GM12865 (cell line): ENCODE measurements at regions not wholly inside any gene's neighbourhood (a gene's known extent, or its start where the extent isn't known, plus 50 kb on each side); places are given as distances from the start of the nearest gene placed in this dataset.
A peak's percentile ranks its signal among the peaks of the same experiment; 100 is the strongest.

Experiments used
- DNase-seq: peaks from one replicate; pipeline ENCODE4 v3.0.0; 2010; ENCODE audit warnings: low read depth
- H3K4me3 ChIP-seq: 2 replicates; pipeline ENCODE4 v1.5.1; 2011; ENCODE audit warnings: mild to moderate bottlenecking, low read depth, low read length, control low read depth
- TF ChIP-seq, protein P1 (sequence below): IDR thresholded peaks from 2 replicates; pipeline ENCODE4 v1.5.1; 2011; ENCODE audit warnings: low read length, control low read depth, low read depth, inconsistent platforms; ENCODE audit not compliant: insufficient read depth; ENCODE audit errors: missing control alignments

- H3K4me3 ChIP-seq, result no peak overlapping the region
- DNase-seq, result peak; percentile 3
- TF ChIP-seq, protein P1, sequence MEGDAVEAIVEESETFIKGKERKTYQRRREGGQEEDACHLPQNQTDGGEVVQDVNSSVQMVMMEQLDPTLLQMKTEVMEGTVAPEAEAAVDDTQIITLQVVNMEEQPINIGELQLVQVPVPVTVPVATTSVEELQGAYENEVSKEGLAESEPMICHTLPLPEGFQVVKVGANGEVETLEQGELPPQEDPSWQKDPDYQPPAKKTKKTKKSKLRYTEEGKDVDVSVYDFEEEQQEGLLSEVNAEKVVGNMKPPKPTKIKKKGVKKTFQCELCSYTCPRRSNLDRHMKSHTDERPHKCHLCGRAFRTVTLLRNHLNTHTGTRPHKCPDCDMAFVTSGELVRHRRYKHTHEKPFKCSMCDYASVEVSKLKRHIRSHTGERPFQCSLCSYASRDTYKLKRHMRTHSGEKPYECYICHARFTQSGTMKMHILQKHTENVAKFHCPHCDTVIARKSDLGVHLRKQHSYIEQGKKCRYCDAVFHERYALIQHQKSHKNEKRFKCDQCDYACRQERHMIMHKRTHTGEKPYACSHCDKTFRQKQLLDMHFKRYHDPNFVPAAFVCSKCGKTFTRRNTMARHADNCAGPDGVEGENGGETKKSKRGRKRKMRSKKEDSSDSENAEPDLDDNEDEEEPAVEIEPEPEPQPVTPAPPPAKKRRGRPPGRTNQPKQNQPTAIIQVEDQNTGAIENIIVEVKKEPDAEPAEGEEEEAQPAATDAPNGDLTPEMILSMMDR, result no peak
Observed at GRCh38 chr1:188237573-188238348, 1409.0 kb downstream of the PLA2G4A start.

GRCh38 chr1:188240772-188241406, 1412.1 kb downstream of the PLA2G4A start:
- TF ChIP-seq, protein P1, result no peak
- DNase-seq, result no peak

GRCh38 chr1:188241629-188242028, 1412.9 kb downstream of the PLA2G4A start:
- TF ChIP-seq, protein P1, result no peak
- no peak for DNase-seq
- no peak overlapping the region for H3K4me3 ChIP-seq

More at GRCh38 chr1:188240772-188241406, 1412.1 kb downstream of the PLA2G4A start:
- no peak overlapping the region for H3K4me3 ChIP-seq

- no peak for DNase-seq
- H3K4me3 ChIP-seq, result no peak overlapping the region
- TF ChIP-seq, protein P1, result no peak
Observed at GRCh38 chr1:188243456-188243855, 1414.7 kb downstream of the PLA2G4A start.

DNA sequence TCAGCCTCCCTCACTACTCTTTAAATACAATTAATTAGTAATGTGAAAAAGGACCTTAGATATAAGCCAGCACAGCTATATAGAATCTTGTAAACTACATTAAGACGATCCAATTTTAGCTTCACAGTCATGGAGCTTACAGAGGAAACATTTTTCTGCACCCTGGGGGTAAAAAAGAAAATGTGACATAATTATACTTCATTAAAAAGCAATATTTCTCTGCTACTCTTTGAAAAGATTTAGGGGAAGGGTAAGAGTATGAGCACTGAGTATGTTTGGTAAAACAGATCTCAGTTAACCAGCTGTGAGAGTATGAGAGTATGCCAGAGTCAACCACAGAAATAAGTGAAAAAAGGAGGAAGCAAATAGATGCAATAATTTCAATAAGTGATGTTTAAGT, 1415.9 kb downstream of the PLA2G4A start:
- H3K4me3 ChIP-seq, result no peak overlapping the region
- TF ChIP-seq, protein P1, result no peak
- no peak for DNase-seq

DNA sequence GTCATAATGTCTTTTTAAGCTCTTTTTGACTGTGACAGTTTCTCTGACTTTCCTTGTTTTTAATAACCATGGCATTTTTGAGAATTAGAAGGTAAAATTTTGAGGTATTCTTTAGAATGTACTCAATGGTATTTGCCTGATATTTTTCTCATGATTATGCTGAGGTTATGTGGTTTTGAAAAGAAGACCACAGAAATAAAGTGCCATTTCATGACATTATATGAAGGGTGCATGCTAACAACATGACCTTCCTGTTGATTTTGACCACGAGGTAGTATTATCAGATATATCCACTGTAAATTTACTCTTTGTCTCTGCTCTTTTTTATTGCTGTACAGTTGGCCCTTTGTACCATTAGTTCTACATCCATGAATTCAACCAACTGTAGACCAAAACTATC, 1418.5 kb downstream of the PLA2G4A start:
- TF ChIP-seq, protein P1, result no peak
- no peak for DNase-seq

More for the DNA sequence above, 1418.5 kb downstream of the PLA2G4A start:
- H3K4me3 ChIP-seq, result no peak overlapping the region
